ENCODE measurements at regions not wholly inside any gene's neighbourhood (a gene's known extent, or its start where the extent isn't known, plus 50 kb on each side); places are given as distances from the start of the nearest gene placed in this dataset.

- H3K9me3 ChIP-seq (ENCODE audit: low read length) = no peaks in the 10 kb centered on the region
- H3K9ac ChIP-seq (ENCODE audit: low read length) = no peak overlapping the region
- no peak overlapping the region for H3K27ac ChIP-seq (ENCODE audit: low read length)
- no peaks in the 10 kb centered on the region for H3K36me3 ChIP-seq (ENCODE audit: insufficient read depth, low read length)
- no peaks in the 10 kb centered on the region for H3K27me3 ChIP-seq (ENCODE audit: insufficient read depth, low read depth, low read length)
- no peak overlapping the region for H3K4me3 ChIP-seq (ENCODE audit: low read length)
- TF ChIP-seq RAD21 (conservative IDR thresholded peaks at IDR 0.05) (no peak), CTCF (IDR thresholded peaks at IDR 0.05; ENCODE audit: poor library complexity, severe bottlenecking) (no peak), TAF1 (IDR thresholded peaks at IDR 0.05; ENCODE audit: low read depth) (no peak), SMC3 (conservative IDR thresholded peaks at IDR 0.05; ENCODE audit: poor library complexity) (no peak), REST (IDR thresholded peaks at IDR 0.05; ENCODE audit: borderline replicate concordance) (no peak), MXI1 (conservative IDR thresholded peaks at IDR 0.05; ENCODE audit: poor library complexity, severe bottlenecking) (no peak), EZH2 (IDR thresholded peaks at IDR 0.05; ENCODE audit: borderline replicate concordance, insufficient read depth, low read length, poor library complexity, severe bottlenecking) (no peak), EP300 (conservative IDR thresholded peaks at IDR 0.05; ENCODE audit: poor library complexity, severe bottlenecking) (no peak), POLR2AphosphoS5 (IDR thresholded peaks at IDR 0.05) (no peak)
- H4K20me1 ChIP-seq (ENCODE audit: insufficient read depth) = no peaks in the 10 kb centered on the region
- H3K4me2 ChIP-seq (ENCODE audit: low read length) = no peak overlapping the region
- no peaks in the 10 kb centered on the region for H3F3A ChIP-seq (ENCODE audit: insufficient read depth, low read length, poor library complexity, severe bottlenecking)
- H2AFZ ChIP-seq (ENCODE audit: low read depth, low read length) = no peak overlapping the region
- no peaks in the 10 kb centered on the region for H3K9me2 ChIP-seq (ENCODE audit: insufficient read depth, low read length)
- no peaks in the 10 kb centered on the region for H3K79me2 ChIP-seq (replicated peaks; ENCODE audit: insufficient read depth, low read length)
These were observed 102.9 kb upstream of the AHR start for GRCh38 chr7:17195576-17195975.

- Histone ChIP-seq H3K79me2 (replicated peaks; ENCODE audit: insufficient read depth, low read length) (no peaks in the 10 kb centered on the region), H4K20me1 (ENCODE audit: insufficient read depth) (no peaks in the 10 kb centered on the region), H3K4me2 (ENCODE audit: low read length) (no peak overlapping the region), H3K4me3 (ENCODE audit: low read length) (no peak overlapping the region), H3K9me2 (ENCODE audit: insufficient read depth, low read length) (no peaks in the 10 kb centered on the region), H3K9me3 (ENCODE audit: low read length) (no peaks in the 10 kb centered on the region), H3K9ac (ENCODE audit: low read length) (no peak overlapping the region), H3K36me3 (ENCODE audit: insufficient read depth, low read length) (no peaks in the 10 kb centered on the region), H3K27ac (ENCODE audit: low read length) (no peak overlapping the region), H3K27me3 (ENCODE audit: insufficient read depth, low read depth, low read length) (no peaks in the 10 kb centered on the region), H3F3A (ENCODE audit: insufficient read depth, low read length, poor library complexity, severe bottlenecking) (no peaks in the 10 kb centered on the region), H2AFZ (ENCODE audit: low read depth, low read length) (no peak overlapping the region)
- TF ChIP-seq RAD21 (conservative IDR thresholded peaks at IDR 0.05) = no peak
- no peak for TF ChIP-seq EP300 (conservative IDR thresholded peaks at IDR 0.05; ENCODE audit: poor library complexity, severe bottlenecking)
- no peak for TF ChIP-seq REST (IDR thresholded peaks at IDR 0.05; ENCODE audit: borderline replicate concordance)
- TF ChIP-seq CTCF (IDR thresholded peaks at IDR 0.05; ENCODE audit: poor library complexity, severe bottlenecking) = no peak
- no peak for TF ChIP-seq POLR2AphosphoS5 (IDR thresholded peaks at IDR 0.05)
These were observed 92.5 kb upstream of the AHR start for GRCh38 chr7:17205910-17206309.

All from neural cell (in vitro differentiated cells).